Endodermal cell (in vitro differentiated cells): ENCODE measurements at regions not wholly inside any gene's neighbourhood (a gene's known extent, or its start where the extent isn't known, plus 50 kb on each side); places are given as distances from the start of the nearest gene placed in this dataset.

Experiments
- DNase-seq: peaks from one replicate; pipeline ENCODE4 v3.0.0-alpha.2; 2017
- H3K27ac ChIP-seq: 2 replicates; pipeline ENCODE4 v1.5.1; 2013; ENCODE audit warnings: mild to moderate bottlenecking, low read depth, low read length, moderate library complexity
- H3K27me3 ChIP-seq: 2 replicates; pipeline ENCODE4 v1.6.1; 2013; ENCODE audit warnings: mild to moderate bottlenecking, low read length, moderate library complexity; ENCODE audit not compliant: insufficient read depth, control insufficient read depth, poor library complexity, severe bottlenecking
- H3K36me3 ChIP-seq: 2 replicates; pipeline ENCODE4 v1.7.0; 2013; ENCODE audit warnings: mild to moderate bottlenecking, low read length, moderate library complexity; ENCODE audit not compliant: control insufficient read depth, insufficient read depth
- H3K4me1 ChIP-seq: one replicate; pipeline ENCODE4 v1.7.0; 2013; ENCODE audit warnings: low read length; ENCODE audit not compliant: control insufficient read depth, insufficient read depth
- H3K4me3 ChIP-seq: 2 replicates; pipeline ENCODE4 v1.5.1; 2013; ENCODE audit warnings: mild to moderate bottlenecking, low read length, moderate library complexity
- H3K9ac ChIP-seq: 2 replicates; pipeline ENCODE4 v1.6.1; 2013; ENCODE audit warnings: mild to moderate bottlenecking, low read length, moderate library complexity; ENCODE audit not compliant: poor library complexity, severe bottlenecking; ENCODE audit errors: extremely low read depth
- H3K9me3 ChIP-seq: 2 replicates; pipeline ENCODE4 v1.6.1; 2013; ENCODE audit warnings: mild to moderate bottlenecking, low read length, moderate library complexity; ENCODE audit not compliant: control insufficient read depth
- H3K27ac Mint-ChIP-seq: 2 replicates; pipeline ENCODE4 v1.8.0; 2020; ENCODE audit warnings: mixed read lengths
- H3K27me3 Mint-ChIP-seq: 2 replicates; pipeline ENCODE4 v1.8.0; 2021; ENCODE audit warnings: mild to moderate bottlenecking, mixed read lengths; ENCODE audit not compliant: insufficient read depth
- H3K36me3 Mint-ChIP-seq: 2 replicates; pipeline ENCODE4 v1.8.0; 2020; ENCODE audit warnings: low read depth, mixed read lengths
- H3K4me1 Mint-ChIP-seq: 2 replicates; pipeline ENCODE4 v1.8.0; 2020; ENCODE audit warnings: mixed read lengths
- H3K4me3 Mint-ChIP-seq: 2 replicates; pipeline ENCODE4 v1.8.0; 2020; ENCODE audit warnings: mild to moderate bottlenecking, moderate library complexity, mixed read lengths
- H3K9me3 Mint-ChIP-seq: 2 replicates; pipeline ENCODE4 v1.8.0; 2020; ENCODE audit warnings: mild to moderate bottlenecking, mixed read lengths
- WGBS, 2 experiments: methylation state at CpG; one replicate each; pipeline versions ENCODE4 v1.1.5 to v1.1.7; 2013; ENCODE audit warnings: missing lambda C conversion rate in 2 of 2, mixed read lengths in 1 of 2; ENCODE audit not compliant: insufficient coverage in 1 of 2, insufficient read length in 1 of 2; 5-methylcytosine and 5-hydroxymethylcytosine counted together
- TF ChIP-seq, protein P1 (sequence below): fragments of 200-600 bp; sonication (generic); conservative IDR thresholded peaks from 2 replicates; pipeline ENCODE4 v1.5.0; 2021; ENCODE audit warnings: antibody characterized with exemption, mild to moderate bottlenecking

GRCh38 chr18:45487581-45487980 is 127.7 kb upstream of the SLC14A2 start:
- H3K4me3 Mint-ChIP-seq: no peak overlapping the region
- TF ChIP-seq, protein P1, sequence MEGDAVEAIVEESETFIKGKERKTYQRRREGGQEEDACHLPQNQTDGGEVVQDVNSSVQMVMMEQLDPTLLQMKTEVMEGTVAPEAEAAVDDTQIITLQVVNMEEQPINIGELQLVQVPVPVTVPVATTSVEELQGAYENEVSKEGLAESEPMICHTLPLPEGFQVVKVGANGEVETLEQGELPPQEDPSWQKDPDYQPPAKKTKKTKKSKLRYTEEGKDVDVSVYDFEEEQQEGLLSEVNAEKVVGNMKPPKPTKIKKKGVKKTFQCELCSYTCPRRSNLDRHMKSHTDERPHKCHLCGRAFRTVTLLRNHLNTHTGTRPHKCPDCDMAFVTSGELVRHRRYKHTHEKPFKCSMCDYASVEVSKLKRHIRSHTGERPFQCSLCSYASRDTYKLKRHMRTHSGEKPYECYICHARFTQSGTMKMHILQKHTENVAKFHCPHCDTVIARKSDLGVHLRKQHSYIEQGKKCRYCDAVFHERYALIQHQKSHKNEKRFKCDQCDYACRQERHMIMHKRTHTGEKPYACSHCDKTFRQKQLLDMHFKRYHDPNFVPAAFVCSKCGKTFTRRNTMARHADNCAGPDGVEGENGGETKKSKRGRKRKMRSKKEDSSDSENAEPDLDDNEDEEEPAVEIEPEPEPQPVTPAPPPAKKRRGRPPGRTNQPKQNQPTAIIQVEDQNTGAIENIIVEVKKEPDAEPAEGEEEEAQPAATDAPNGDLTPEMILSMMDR: no peak
- peaks cover 25% of the 10 kb centered on the region for H3K27me3 ChIP-seq
- 96 to 100% methylated on average over 1 to 3 of the region's 3 CpGs for WGBS, 2 experiments
- peaks cover 2% of the 10 kb centered on the region for H3K27me3 Mint-ChIP-seq
- H3K9me3 ChIP-seq: no peaks in the 10 kb centered on the region
- no peaks in the 10 kb centered on the region for H3K36me3 ChIP-seq
- H3K36me3 Mint-ChIP-seq: no peaks in the 10 kb centered on the region
- no peaks in the 10 kb centered on the region for H3K4me1 Mint-ChIP-seq
- no peaks in the 10 kb centered on the region for H3K9me3 Mint-ChIP-seq
- no peak overlapping the region for H3K4me3 ChIP-seq
- peaks cover 3% of the 10 kb centered on the region for H3K4me1 ChIP-seq
- DNase-seq: no peak
- H3K9ac ChIP-seq: no peak overlapping the region
- no peak overlapping the region for H3K27ac ChIP-seq
- H3K27ac Mint-ChIP-seq: no peak overlapping the region

DNA sequence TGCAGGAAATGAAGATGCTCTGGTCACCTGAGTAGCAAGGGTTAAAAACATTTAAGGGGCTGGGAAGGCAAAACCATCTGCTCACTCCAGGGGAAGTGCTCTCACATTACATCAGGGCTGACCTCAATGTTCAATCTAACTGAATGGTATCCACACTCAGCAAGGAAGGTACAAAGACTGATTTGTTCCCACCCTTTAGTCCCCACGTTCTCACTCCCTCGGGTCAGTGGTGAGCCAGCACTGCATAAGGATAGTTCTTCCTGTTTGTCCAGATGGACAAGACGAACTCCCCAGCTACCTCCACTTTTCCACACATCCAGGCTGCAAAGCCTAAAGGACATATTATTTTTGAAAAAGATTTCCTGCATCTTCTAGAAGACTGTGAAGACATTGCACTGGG is 126.6 kb upstream of the SLC14A2 start:
- WGBS, 2 experiments: 66 to 90% methylated on average over 2 to 3 of the region's 3 CpGs
- H3K4me3 ChIP-seq: no peak overlapping the region
- H3K4me1 ChIP-seq: peaks cover 3% of the 10 kb centered on the region
- Mint-ChIP-seq H3K4me1 (no peaks in the 10 kb centered on the region), H3K4me3 (no peak overlapping the region), H3K27me3 (peaks cover 2% of the 10 kb centered on the region), H3K27ac (no peak overlapping the region), H3K36me3 (no peaks in the 10 kb centered on the region), H3K9me3 (no peaks in the 10 kb centered on the region)
- peaks cover 22% of the 10 kb centered on the region for H3K27me3 ChIP-seq
- H3K36me3 ChIP-seq: no peaks in the 10 kb centered on the region
- H3K9ac ChIP-seq: no peak overlapping the region
- no peak for DNase-seq
- no peaks in the 10 kb centered on the region for H3K9me3 ChIP-seq
- TF ChIP-seq, protein P1: no peak
- no peak overlapping the region for H3K27ac ChIP-seq

DNA sequence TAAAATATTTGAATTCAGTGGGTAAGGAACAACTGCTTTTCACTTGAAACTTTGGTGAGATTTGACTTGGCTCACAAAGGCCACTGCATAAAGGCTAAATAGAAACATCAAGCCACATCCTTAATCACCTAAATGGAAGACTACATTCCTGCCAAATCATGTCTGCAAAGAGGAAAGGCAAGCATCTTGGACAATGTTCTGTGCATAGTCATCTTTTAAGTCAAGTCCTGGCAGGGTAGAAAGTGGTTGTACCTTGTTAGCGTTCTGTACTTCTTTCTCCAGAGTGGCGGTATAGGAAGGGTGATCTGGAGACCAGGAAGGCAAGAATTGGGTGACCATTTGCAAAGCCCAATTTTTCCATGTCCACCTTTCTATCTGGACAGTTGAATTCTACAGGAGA is 121.4 kb upstream of the SLC14A2 start:
- no peaks in the 10 kb centered on the region for H3K4me1 Mint-ChIP-seq
- H3K4me3 ChIP-seq: no peak overlapping the region

More for the DNA sequence above, 121.4 kb upstream of the SLC14A2 start:
- no peaks in the 10 kb centered on the region for H3K4me1 ChIP-seq
- peaks cover 8% of the 10 kb centered on the region for H3K27me3 ChIP-seq
- Mint-ChIP-seq H3K9me3 (no peaks in the 10 kb centered on the region), H3K36me3 (no peaks in the 10 kb centered on the region), H3K27me3 (peaks cover 2% of the 10 kb centered on the region), H3K27ac (no peak overlapping the region), H3K4me3 (no peak overlapping the region)
- no peak overlapping the region for H3K27ac ChIP-seq
- H3K9ac ChIP-seq: no peak overlapping the region
- H3K9me3 ChIP-seq: no peaks in the 10 kb centered on the region
- WGBS, 2 experiments: 94% methylated on average over 2 of the region's 2 CpGs; no CpG with 5 or more reads in 1 of the 2 experiments
- DNase-seq: no peak
- TF ChIP-seq, protein P1: no peak
- H3K36me3 ChIP-seq: no peaks in the 10 kb centered on the region
